Hematopoietic multipotent progenitor cell treated with erythropoietin and hydrocortisone succinate and interleukin-3 and kit ligand, for 17 days (in vitro differentiated cells): ENCODE measurements at regions not wholly inside any gene's neighbourhood (a gene's known extent, or its start where the extent isn't known, plus 50 kb on each side); places are given as distances from the start of the nearest gene placed in this dataset.

Experiments
- DNase-seq: peaks from one replicate; pipeline ENCODE4 v3.0.0-alpha.2; 2015; ENCODE audit warnings: low spot score

DNA sequence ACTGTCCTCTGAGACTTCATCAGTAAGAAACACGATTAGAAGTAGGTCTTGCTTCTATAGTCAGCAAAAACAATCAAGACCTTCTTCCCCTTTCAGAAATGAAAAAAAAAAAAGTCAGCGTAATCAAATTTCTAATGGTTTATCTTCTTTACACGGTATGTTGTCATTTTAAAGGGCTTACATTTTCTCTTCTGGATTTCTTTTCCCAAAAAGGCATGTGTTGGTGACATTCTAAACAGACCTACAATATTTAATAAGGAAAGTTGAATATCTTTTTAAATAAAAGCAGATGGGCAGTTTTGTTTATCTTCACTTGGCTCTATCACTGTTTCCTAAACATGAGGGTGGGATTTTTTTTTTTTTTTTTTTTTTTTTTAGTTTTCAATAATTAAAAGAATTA is 197.3 kb upstream of the ADAMTS9 start:
- DNase-seq = no peak

- DNase-seq = no peak
These were observed 196.7 kb upstream of the ADAMTS9 start for GRCh38 chr3:64884536-64884935.

DNA sequence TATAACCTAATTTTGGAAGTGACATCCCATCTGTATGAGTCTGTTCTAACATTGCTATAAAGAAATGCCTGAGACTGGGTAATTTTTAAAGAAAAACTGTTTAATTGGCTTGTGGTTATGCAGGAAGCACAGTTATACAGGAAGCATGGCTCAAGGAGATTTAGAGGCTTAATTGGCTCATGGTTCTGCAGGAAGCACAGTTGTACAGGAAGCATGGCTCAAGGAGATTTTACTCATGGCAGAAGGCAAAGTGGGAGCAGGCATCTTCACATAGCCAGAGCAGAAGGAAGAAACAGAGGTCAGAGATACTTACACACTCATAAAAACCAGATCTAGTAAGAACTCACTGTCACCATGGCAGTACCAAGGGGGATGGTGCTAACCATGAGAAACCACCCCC is 193.1 kb upstream of the ADAMTS9 start:
- DNase-seq = no peak

GRCh38 chr3:64878362-64878761 is 190.6 kb upstream of the ADAMTS9 start:
- no peak for DNase-seq

DNA sequence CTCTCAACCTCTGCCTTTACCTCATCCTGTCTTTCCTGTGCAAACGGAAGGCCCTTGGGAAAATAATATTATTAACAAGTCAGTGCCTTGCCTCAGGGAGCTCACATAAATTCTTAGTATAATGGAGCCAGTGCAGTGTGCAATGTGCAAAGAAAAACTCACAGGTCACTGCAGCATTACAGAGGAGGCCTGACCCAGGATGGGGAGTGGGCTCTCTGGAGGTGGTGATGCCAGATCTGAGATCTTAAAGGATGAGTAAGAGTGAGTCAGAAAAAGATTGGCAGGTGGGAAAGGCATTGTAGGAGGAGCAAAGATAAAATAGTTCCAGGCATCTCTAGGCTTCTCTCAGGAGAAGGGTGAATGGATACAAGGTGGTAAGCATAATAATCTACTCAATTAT is 185.6 kb upstream of the ADAMTS9 start:
- no peak for DNase-seq

DNA sequence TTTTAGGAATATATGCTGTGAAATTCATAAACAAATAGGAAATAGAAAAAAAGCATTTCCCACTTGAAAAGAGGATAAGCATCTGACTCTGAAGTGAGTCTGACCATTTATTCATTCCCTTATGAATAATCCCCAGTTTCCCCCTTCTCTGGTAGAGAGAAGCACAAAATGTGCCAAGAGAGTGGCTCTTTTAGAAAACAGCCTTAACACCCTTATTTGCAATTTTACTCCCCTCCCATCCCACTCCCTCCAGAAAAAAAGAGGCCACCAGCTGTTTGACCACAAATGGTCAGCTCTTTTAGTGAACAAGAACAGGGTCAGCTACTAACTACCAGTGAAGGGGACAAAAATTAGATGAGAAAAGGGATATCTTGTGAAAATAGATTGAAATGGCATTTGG is 184.5 kb upstream of the ADAMTS9 start:
- DNase-seq = no peak

- DNase-seq = no peak
These were observed 184.0 kb upstream of the ADAMTS9 start for GRCh38 chr3:64871834-64872249.

DNA sequence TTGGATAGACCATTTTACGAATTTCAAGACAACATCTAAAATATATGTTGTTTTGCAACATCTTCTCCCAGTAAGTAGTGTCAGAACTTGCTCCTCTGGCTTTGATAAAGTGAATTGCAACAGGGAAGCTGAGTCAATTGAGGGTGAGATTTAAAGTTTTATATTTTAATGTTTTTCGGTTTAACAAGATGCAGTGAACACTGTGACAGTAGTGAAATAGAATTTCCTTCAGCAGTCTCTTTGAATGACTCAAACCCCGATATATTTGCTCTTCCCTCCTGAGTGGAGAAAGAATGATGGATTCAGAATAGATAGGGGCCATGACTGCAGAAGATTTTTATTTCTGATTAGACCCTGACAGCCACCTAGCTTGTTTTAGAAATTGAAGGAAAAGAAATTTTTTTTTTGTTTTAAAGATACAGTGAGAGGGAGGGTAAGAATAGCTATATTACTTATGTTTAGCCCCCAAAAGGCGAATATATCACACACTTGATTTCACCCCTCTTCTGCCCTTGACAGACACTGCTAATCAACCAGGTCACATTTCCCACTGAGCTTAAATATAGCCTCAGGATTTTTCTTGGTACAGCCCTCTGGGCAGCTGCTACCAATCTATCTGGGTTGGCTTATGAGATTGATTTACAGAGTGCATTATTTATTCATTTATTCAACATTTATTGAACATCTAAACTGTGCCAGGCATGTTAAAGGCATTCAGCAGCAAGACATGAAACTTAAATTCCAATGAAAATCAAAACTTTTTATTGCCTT is 183.3 kb upstream of the ADAMTS9 start:
- no peak for DNase-seq

DNA sequence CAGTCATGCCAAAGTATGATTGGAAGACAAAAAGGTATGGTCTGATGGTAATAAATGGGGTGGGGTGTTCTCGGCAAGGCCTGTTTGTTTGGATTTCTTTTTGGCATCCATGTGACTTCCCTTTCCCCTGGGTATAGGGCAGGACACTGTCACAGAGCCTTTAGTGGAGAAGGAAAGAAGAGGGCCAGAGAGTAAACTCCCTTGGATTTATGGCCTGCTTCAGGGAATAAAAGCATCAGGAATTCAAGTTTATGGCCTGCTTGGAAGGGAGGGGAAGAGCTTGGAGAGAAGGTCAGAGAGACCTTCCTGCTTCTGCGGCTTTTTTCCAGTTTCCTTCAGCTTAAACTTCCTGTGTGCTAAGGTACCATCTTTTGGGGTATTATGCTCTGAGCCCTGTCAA is 179.4 kb upstream of the ADAMTS9 start:
- no peak for DNase-seq

DNA sequence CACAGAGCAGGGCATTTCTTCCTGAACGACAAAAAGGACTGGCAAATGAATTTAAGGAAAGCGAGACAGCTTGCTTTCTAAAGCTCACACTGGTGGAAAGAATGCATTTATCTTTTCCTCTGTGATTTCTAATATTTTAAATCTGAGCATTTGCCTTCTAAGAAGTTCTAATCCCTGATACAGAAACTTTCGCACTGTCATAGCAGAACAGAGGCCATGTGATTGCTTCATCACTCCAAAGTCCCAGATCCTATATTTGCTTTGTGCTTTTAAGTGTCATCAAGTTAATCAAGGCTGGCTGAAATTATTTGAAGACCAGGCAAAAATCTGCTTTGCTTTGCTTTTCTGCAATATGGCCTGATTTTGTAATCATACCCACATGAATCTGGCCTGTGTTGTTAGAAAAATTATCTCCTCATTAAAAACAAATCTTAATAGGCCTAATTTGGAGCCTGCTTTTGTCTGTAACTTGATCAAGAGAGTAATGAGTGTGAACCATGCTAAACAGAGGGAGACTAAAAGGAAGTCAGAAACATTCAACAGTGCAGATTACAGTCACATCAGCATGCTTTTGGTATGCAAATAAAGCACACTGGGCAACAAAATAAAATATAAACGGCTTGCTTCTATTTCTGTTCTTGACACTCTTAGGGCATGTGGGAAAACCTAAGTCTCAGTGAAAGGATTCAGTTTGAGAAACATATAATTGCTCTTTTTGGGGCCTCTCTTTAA is 178.2 kb upstream of the ADAMTS9 start:
- DNase-seq = no peak

- no peak for DNase-seq
These were observed 175.7 kb upstream of the ADAMTS9 start for GRCh38 chr3:64863226-64864212.

GRCh38 chr3:64861684-64862083 is 173.9 kb upstream of the ADAMTS9 start:
- DNase-seq = no peak

DNA sequence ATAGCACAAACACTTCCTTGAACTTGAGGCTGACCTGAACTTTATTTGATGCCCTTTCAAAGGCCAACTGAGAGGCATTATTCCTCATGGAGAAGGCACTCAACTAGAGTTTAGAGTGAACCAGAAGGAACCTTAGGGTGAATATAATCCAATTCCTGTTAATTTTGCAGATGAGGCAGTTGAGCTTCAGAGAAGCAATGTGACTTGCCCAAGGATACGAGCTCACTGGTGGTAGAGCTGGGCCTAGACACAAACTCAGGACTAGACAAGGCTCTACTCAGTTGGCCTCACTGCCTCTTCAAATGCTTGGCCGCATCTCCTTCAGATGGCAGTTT is 172.7 kb upstream of the ADAMTS9 start:
- DNase-seq = no peak

- DNase-seq = no peak
These were observed 172.1 kb upstream of the ADAMTS9 start for GRCh38 chr3:64859625-64860535.

- DNase-seq = no peak
These were observed 169.2 kb upstream of the ADAMTS9 start for GRCh38 chr3:64856977-64857516.

GRCh38 chr3:64856106-64856505 is 168.3 kb upstream of the ADAMTS9 start:
- DNase-seq = no peak

GRCh38 chr3:64853456-64853855 is 165.7 kb upstream of the ADAMTS9 start:
- no peak for DNase-seq

DNA sequence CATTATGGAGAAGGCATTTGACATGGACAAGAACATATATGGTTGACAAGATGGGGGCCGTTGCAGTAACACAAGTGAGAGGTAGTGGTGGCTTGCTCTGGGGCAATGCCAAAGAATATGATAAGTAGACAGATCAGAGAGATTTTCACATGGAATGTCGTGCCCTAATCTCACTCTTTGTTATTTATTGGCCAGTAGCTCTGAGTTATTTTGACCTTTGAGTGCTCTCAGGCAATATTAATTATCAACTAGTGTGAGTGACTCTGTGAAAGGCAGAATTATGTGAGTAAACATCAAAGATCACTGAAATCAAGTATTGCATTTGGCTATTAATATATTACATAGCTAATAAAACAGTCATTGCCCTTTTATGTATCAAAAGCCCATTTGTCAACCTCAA is 164.9 kb upstream of the ADAMTS9 start:
- no peak for DNase-seq

DNA sequence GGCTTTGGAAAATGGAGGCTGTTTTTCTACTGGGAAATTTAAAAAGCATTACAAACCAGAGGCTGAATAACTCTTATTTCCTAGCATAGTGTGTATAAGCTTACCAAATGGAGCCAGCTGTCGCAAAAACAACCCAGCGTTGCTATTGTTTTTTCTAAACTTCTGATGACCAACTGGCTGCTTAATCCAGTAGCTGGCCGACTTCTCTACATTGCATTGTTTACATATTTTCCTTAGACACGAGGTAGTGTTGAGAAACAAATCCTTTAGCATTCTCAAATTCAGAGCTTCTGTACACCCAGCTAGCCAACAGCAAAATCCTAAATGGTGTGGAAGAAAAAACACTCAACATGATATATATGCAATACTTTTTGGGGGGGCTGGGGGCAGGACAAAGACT is 161.0 kb upstream of the ADAMTS9 start:
- DNase-seq = no peak

GRCh38 chr3:64848127-64848800 is 160.5 kb upstream of the ADAMTS9 start:
- no peak for DNase-seq

DNA sequence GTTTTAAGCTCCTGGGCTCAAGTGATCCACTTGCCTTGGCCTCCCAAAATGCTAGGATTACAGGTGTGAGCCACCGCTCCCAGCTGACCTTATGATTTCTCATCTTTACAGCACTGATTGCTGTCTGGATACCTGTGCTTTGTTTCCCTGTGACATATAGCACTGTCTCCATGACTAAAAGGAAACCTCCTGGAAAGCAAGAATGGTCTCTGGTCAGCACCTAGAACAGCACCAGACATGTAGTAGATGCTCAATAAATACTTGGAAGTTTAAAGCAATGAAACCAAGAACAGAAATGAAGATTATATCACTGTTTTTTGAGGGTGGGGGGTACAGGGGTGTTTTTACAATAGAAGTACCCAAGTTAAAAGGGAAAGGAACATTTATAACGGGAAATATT is 156.8 kb upstream of the ADAMTS9 start:
- no peak for DNase-seq
